ENCODE measurements at regions not wholly inside any gene's neighbourhood (a gene's known extent, or its start where the extent isn't known, plus 50 kb on each side); places are given as distances from the start of the nearest gene placed in this dataset.
"Not testable (repeated sequence)": the region's sequence is repeated elsewhere in the genome, so short reads cannot be mapped to it uniquely, and the experiment has no call there.

DNA sequence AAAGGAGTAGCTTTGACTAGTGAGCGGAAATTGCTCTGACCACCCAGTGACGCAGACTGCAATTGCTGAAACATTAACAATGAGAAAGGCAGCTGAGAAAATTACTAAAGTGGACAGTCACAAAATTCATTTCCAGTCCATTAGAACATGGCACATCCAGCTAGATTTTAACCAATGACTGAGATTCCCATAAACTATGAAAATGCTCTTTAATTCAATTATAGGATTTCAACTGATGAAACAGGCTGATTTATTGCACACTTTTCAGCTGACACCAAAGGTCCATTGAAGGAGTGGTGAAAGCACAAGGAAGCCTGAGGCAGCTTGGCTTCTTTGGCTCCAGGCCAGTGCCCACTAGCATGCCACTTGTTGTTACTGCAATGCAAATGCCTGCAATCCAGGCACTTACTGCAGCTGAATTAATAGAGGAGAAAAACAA, 933.4 kb downstream of the SLITRK6 start:
- no peak for DNase-seq (ENCODE audit: low spot score)

DNA sequence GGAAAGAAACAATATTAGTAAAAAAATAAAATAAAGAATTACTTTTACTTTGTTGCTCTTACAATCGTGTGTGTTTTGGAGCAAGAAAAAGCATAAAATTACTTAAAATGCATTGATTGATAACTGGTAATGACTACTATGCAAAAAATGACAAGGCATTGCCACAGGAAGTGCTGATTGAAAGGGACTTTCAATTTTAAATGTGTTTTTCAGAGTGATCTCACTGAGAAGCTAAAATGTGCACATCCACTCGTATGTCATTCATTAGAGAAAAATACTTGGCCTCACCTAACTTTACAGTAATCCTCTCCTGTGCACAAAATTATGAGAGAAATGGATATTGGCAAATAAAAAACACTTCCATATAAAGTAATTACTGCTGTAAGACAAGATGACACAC, 934.9 kb downstream of the SLITRK6 start:
- no peak for DNase-seq (ENCODE audit: low spot score)

- no peak for DNase-seq (ENCODE audit: low spot score)
These were observed 952.1 kb downstream of the SLITRK6 start for GRCh38 chr13:84847107-84847506.

DNA sequence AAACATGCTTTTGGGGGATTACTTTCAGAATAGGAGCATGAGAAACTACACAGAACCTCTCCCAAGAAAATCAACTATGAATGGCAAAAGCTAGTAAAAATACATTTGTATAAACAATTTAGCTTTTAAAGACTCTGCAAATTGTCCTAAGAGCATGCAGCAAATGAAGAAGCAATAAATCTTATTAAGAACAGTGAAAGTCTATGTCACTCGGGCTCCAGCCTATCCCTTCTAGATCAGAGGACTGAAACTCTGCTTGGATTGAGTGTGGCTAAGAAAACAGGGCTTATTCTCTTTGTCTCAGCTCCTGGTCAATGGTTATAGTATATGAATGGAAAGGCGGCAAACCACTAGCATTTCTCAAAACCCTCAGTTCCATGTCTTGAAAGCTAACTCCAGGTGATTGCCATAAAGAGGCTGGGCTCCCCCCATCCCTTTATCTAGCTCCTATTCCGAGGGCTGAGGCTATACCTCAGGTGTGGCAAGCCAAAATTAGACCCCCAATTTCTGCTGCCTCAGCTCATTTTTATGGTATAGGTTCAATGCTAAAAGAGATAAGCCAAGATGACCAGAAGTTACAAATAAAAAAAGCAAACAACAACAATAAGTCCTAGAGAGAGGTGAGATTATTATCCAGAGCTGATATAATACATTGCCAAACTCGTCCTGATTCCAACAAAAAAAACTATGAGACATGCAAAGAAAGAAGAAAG, 953.2 kb downstream of the SLITRK6 start:
- no peak for DNase-seq (ENCODE audit: low spot score)

DNA sequence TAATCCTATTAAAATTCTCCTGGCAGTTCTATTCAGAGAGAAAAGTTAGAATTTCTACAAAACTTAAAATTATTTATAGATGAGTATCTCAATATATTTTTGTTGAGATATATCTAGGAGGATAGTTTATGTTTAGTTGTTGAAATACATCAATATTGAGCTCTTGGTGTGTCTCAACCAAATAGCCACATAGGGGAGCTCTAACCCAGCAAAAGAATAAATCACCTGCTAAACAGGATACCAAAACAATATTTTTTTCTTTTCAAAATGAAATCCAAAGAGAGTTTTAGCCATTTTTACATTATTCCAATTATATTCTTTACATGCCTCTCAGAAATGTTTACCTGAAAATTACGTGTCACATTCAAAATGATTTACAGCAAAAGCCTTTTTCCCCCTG, 954.7 kb downstream of the SLITRK6 start:
- DNase-seq (ENCODE audit: low spot score) = no peak

- no peak for DNase-seq (ENCODE audit: low spot score)
These were observed 955.9 kb downstream of the SLITRK6 start for GRCh38 chr13:84843368-84843767.

DNA sequence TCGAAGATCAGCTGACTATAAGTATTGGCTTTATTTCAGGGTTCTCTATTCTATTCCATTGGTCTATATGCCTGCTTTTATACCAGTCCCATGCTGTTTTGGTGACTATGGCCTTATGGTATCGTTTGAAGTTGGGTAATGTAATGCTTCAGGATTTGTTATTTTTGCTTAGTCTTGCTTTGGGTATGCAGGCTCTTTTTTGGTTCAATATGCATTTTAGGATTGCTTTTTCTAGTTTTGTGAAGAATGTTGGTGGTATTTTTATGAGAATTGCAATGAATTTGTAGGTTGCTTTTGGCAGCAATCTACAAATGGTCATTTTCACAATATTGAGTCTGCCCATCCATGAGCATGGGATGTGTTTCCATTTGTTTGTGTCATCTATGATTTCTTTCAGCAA, 951.9 kb upstream of the SLITRK1 start:
- no peak for DNase-seq (ENCODE audit: low spot score)

- no peak for DNase-seq (ENCODE audit: low spot score)
These were observed 949.7 kb upstream of the SLITRK1 start for GRCh38 chr13:84831666-84832657.

GRCh38 chr13:84823528-84823927, 941.3 kb upstream of the SLITRK1 start:
- DNase-seq (ENCODE audit: low spot score) = no peak

DNA sequence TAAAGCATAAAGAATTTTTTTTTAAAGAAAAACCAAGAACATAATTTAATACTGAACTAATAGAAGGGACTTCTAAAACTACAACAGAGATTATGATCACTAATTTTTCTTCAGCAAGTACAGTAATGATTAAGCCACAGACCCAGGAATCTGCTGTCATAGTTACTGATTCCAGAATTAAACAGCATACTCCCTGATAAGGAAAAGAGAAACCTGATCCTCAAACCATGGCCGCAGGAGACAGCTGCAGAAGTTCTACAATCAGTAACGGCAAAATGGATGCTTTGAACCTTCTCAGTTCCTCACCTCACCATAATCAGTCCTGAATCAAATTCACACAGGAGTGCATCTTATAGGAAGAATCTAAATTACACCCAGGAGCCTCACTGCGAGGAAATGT, 939.0 kb upstream of the SLITRK1 start:
- no peak for DNase-seq (ENCODE audit: low spot score)

DNA sequence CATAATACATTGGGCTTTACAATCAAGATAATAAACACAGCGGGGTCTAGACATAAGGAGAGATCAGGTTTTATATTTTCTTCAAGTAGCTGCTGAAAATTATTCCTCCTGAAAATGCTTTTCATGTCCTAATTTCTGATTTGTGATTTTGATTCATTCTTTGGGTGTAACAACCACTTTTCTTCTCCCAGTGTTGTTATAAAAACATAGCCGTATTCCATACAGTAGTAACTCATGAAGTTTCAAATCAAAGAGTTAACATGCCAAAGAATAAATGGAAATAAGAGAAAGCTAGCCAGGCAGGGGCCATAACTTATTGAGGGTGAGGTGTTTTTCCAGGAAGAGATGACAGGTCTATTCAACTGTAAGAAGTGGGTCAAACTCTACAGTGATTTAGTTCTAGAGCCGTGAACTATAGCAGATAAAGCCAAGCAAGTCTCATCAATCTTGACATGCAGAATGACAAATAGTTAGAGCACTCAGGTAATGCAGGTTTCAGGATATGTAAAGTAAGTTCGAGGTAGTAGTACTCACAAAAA, 934.4 kb upstream of the SLITRK1 start:
- DNase-seq (ENCODE audit: low spot score) = no peak

DNA sequence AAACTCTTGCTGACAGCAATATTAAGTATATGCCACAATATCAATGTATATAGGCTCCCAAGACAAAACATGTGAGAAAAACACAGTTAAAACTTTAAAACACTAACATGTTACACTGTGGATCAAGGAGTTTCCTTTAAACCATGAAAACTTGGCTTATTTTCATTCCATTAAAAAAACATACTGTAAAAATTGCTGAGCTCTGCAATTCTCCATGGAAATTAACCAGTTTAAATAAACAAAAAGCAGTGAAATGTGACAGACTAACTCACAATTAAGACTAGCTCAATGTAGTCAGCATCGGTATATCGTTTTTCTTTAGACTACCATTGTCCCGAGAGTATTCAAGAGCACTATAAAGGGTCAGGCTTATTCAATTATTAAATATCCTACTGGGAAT, 930.5 kb upstream of the SLITRK1 start:
- DNase-seq (ENCODE audit: low spot score) = no peak

- no peak for DNase-seq (ENCODE audit: low spot score)
These were observed 929.8 kb upstream of the SLITRK1 start for GRCh38 chr13:84812078-84812477.

DNA sequence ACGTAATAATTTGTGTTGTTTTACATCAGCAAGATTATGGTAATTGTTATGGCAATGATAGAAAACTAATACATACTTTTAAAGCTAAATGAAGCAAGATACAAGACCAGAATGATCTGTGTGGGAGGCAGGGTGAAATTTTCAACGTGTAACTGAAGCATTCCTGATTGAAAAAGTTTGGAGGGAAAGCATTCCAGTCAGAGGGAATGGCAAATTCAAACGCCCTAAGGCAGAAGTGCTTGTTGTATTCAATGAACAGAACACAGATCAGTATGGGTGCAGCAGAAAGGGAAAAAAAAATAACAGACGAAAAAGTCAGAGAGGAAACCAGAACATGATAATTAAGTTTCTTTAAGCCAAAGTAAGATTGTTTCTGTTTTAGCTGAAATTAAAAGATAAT, 928.5 kb upstream of the SLITRK1 start:
- no peak for DNase-seq (ENCODE audit: low spot score)

GRCh38 chr13:84802073-84802472, 919.8 kb upstream of the SLITRK1 start:
- DNase-seq (ENCODE audit: low spot score) = no peak

DNA sequence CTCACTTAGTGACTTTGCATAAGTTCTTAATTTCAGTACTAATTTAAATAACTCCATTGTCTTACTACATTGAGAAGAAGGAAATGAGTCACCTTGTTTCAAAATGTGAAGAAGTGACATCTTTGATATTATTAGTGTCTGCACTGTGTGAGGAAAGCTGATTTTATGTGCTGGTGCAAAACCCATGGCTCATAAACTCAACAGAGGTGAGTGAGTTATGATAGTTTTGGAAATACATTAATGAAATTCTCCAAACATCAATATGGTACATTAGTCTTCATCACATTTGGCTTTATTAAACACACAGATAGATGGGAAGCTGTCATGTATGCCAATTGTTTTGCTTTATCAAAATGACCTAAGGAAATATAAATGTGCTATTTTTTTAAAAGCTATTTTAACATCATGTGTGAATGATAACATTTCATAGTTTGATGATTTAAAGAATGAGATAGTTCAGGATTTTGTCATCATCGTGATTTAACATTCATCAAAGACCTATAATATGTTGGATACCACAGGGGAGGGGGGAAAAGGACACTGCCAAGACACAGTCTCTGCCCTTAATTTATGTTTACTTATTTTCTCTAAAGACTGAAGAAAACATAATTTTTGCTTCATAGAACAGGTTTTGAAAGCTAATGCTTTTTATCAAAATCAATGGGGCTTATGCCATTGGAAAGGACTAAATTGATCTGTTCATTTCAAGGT, 902.3 kb upstream of the SLITRK1 start:
- DNase-seq (ENCODE audit: low spot score) = no peak

GRCh38 chr13:84777316-84777715, 895.0 kb upstream of the SLITRK1 start:
- DNase-seq (ENCODE audit: low spot score) = no peak

DNA sequence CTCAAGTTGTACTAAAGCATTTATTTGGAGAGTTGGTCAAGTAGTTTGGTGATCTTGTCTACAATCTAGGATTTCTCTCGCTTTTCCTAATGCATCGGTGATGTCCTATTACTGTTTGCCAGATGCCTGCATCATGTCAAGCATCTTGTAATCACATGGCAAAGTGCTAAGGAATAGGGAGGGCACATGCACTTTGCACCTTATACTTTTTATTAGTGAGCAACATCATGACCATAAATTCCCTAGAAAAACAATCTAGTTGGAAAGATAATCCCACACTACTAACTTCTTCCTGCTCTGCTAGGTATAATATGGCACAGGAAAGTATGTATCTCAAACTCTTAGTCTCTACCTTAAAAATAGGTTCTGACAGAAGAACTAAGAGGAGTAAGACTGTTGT, 894.3 kb upstream of the SLITRK1 start:
- DNase-seq (ENCODE audit: low spot score) = no peak

- not testable (repeated sequence) for DNase-seq (ENCODE audit: low spot score)
These were observed 893.6 kb upstream of the SLITRK1 start for GRCh38 chr13:84775920-84776319.

DNA sequence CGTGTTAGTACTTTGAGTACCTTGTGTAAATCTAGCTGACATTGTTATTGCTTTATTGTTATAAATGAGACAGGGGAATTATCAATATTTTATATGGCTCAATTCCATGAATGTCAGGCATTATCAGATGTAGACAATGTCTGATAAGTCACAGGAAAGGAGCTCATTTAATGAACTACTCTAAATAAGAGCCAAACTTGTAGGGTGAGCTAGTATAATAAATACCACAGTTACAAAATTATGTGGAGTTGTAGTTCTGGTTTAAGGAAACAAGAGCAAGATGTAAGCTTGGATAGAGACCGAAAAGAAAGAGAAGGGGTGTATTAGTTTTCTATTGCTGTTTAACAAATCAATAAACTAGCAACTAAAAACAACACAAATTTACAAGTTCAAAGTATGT, 891.8 kb upstream of the SLITRK1 start:
- DNase-seq (ENCODE audit: low spot score) = no peak

GRCh38 chr13:84760956-84761355, 878.7 kb upstream of the SLITRK1 start:
- DNase-seq (ENCODE audit: low spot score) = no peak

GRCh38 chr13:84749126-84749525, 866.9 kb upstream of the SLITRK1 start:
- DNase-seq (ENCODE audit: low spot score) = no peak
